HG03378 (cell line): ENCODE measurements at regions not wholly inside any gene's neighbourhood (a gene's known extent, or its start where the extent isn't known, plus 50 kb on each side); places are given as distances from the start of the nearest gene placed in this dataset.
"Not testable (repeated sequence)": the region's sequence is repeated elsewhere in the genome, so short reads cannot be mapped to it uniquely, and the experiment has no call there.

Source experiments
- ATAC-seq: cut with Tn5 transposase; IDR thresholded peaks from one replicate; pipeline ENCODE4 v1.9.1; 2021; ENCODE audit warnings: mild to moderate bottlenecking, moderate library complexity; ENCODE audit not compliant: unreplicated experiment

GRCh38 chr16:59385959-59386358 lies 651.8 kb upstream of the GOT2 start:
- no peak for ATAC-seq

GRCh38 chr16:59385491-59385890 lies 651.4 kb upstream of the GOT2 start:
- no peak for ATAC-seq

DNA sequence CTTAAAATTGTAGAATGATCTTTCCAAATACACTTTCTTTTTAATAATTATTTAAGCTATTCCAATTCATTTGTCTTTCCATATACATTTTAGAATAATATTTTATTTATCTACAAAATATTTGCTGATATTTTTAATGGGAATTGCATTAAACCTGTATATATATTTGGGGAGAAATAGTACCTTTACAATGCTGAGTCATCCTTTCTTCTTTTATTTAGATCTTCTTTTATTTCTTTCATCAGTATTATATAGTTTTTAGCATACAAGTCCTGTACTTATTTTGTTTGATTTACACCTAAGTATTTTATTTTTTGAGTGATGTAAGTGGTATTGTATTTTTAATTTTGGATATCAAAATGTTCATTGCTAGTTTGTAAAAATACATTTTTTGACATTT lies 639.5 kb upstream of the GOT2 start:
- no peak for ATAC-seq

DNA sequence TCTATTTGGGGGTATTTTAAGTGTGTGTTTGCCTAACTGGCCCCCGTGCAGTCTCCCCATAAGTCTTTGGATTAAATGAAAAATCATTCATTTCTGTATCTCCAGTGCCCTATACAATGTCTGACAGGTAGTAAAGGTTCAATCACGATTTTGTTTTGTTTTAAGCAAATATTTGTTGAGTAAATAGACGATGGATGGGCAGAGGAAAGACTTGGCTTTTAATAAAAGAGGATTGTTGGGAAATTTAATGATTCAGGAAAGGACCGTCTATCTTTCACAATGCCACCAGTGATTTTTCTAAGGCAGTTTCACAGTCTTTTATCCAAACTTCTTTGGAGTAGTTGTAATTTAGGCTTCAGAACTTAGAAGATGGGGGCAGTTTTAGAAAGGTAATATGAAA lies 636.6 kb upstream of the GOT2 start:
- no peak for ATAC-seq

DNA sequence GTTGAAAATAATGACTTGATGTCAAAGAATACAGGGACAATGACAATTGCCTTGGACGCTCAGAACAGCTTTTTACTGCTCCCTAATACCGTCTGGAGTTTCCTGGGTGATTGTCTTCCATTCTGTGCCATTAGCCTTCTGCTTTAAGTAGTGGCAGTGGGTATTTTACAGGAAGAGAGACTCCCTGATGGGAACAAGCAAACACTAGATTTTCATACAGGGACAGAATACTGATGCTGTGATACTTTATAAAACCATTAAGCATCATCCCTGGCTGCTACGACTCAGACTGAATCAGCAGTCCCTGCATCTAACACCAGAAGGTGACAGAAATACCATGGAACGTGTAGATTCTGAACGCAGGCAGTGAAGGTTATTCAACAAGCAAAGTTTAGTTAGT lies 635.4 kb upstream of the GOT2 start:
- no peak for ATAC-seq

DNA sequence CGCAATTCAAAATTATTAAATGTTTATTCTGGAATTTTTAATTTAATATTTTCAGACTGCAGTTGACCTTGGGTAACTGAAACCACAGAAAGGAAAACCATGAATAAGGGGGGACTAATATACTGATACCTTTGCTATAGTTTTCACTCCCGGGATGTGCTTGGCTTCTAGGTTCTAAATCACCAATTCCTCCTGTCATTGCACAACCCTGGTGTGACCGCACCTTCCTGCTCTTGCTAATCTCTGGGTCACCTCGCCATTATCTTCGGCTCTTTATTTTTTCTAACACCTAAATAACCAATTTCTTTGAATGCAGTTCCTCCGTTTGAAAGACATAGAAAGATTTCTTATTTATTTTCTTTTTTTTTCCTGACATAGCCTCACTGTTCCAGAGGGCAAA lies 634.5 kb upstream of the GOT2 start:
- ATAC-seq, result no peak

GRCh38 chr16:59356709-59357108 lies 622.6 kb upstream of the GOT2 start:
- ATAC-seq, result no peak

DNA sequence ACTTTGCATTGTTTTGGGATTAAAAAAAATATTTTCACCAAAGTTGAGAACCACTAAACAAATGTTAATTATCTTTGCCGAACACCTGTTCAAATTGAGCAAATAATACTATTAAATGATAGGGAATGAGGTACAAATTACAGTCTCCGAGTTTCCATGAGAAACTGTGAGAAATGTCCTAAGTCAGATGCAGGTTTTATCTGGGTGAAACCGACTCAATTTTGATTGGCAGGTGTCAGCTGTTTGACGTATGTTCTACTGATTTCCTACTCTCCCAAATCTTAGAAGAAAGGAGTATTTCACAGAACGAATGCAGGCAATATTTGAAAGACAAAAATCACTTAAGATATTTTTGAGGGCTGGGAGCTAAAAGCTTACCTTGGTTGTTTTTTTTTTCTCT lies 622.0 kb upstream of the GOT2 start:
- no peak for ATAC-seq

DNA sequence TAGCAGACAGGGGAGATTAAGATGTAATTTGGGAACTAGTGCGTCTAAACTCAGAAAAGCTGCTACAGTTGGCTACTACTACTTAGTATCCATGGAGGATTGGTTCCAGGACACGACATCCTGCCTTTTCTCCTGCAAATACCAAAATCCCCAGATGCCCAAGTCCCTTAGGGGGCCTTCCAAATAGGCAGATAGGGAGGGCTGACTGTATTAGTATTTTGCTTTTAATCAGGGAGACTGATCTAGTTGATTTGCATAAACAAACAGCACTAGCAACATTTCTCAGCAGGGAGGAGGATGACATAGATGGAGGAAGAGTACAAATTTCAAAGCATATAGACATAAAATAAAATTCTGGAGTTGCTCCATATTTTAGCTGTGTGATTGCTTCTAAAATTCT lies 621.6 kb upstream of the GOT2 start:
- no peak for ATAC-seq

DNA sequence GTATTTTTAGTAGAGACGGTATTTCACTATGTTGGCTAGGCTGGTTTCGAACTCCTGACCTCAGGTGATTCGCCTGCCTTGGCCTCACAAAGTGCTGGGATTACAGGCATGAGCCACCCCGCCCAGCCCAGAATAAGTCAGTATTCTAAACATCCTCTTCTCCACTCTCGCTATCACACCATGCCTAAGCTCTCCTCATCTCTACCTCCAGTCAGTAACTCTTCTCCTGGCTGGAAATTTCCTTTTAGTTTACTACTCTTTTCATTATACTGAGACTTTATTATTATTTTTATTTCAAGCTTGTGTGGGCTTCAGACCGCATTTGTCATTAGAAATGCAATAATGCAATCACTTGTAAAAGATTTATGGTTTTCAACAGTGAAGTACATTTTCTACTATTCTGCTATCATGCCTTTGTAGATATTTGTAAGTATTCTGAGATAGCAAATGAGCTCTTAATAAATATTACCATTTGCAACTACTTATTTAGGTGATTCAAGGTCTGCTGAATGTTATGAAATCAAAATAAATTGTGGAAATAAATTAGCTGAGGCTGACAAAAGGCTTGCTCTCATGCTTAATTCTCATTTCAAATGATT lies 617.3 kb upstream of the GOT2 start:
- ATAC-seq, result no peak

- no peak for ATAC-seq
These were observed 616.6 kb upstream of the GOT2 start for GRCh38 chr16:59350670-59351069.

- ATAC-seq, result no peak
These were observed 608.6 kb upstream of the GOT2 start for GRCh38 chr16:59342669-59343068.

GRCh38 chr16:59341368-59341767 lies 607.3 kb upstream of the GOT2 start:
- ATAC-seq, result no peak

GRCh38 chr16:59339871-59340270 lies 605.8 kb upstream of the GOT2 start:
- ATAC-seq, result no peak

DNA sequence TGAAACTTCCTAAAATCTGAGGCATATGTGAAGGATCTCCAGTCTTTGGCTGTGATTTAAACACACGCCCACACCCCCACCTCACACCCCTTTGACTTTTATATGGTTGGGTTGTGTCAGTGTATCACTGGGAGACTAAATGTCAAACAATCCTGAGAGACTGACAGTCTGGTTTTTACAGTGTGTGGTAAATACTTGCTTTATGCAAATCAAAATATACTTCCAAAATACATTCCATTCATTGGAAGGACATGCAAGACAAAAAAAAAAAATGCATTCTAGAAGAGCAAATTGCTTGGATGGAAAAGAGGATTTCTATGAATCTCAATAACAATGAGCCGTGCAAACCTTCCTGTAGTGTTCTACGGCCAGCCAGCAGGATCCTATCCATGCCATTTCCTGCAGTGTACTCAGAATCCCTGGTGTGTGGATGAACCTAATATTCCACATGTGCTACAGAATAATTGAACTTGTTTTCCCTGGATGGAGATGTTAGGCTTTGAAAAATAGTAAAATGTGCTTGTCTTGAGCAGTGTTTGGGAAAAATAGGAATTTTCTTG lies 602.1 kb upstream of the GOT2 start:
- no peak for ATAC-seq

DNA sequence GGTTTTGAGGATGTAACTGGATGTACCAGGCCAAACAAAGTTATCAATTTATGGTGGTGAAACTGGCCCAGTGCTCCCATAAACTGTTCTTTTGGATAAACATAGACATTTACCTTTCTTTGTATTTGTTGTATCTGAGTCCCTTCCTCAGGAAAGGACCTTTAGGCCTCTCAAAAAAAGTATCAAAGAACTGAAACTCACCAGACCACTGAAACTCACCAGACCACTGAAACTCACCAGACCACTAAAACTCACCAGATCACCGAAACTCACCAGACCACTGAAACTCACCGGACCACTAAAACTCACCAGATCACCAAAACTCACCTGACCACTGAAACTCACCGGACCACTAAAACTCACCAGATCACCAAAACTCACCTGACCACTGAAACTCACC lies 597.6 kb upstream of the GOT2 start:
- not testable (repeated sequence) for ATAC-seq

- ATAC-seq, result no peak
These were observed 596.0 kb upstream of the GOT2 start for GRCh38 chr16:59330019-59330670.

- no peak for ATAC-seq
These were observed 594.8 kb upstream of the GOT2 start for GRCh38 chr16:59328961-59329360.

DNA sequence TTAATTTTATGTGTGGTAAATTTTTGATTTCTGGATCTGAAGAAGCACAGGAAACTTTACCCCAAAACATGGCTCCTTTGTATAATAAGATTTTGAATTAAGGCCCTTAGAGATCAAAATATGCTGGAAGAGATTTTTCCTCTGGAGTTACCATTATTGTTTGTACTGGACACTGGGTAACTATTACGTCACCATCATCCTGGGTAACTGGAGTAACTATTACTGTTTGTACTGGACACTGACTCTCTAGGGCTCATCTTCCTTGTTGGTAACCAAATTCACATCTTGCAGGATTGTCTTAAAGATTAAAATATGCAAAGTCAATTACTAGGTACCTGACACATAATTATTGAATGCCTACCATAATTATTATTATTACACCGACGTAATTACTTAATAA lies 593.8 kb upstream of the GOT2 start:
- no peak for ATAC-seq

- no peak for ATAC-seq
These were observed 592.8 kb upstream of the GOT2 start for GRCh38 chr16:59326955-59327354.

GRCh38 chr16:59324462-59324861 lies 590.3 kb upstream of the GOT2 start:
- ATAC-seq, result no peak

DNA sequence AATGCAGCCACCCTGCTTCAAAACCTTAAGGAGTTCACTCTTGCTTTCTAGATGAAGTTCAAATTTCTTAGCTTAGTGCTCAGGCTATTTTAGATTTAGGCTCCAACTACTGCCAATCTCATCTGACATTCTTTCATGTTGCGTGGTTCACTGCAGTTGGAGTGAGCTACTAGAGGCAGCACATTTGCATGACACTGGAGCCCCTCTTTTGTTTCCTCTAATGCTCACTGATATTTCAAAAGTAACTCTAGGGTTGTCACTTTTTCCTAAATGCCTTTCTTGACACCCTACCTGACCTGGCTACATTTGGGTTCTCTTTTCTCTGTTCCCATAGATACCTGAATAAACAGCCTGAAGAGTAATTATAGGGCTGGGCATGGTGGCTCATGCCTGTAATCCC lies 586.5 kb upstream of the GOT2 start:
- ATAC-seq, result no peak

DNA sequence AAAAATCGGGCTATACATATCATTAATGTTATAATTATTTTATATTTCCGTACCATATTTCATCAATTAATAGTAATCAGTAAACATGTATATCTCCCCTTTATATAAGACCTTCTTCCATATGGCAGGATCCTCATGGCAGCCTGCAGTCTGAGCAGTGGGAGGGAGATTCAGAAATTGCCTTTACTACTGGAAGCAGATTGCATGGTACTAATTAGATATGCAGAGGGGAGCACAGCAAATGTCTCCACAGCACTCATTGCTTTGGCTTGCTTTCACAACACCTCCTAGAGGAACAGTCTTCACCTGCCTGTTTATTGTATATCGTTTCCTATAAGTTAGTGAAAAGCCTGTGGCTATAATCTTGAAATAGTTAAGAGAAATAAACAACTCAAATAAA lies 585.8 kb upstream of the GOT2 start:
- no peak for ATAC-seq
